CD4-positive, alpha-beta T cell treated with Interleukin-15 for 4 hours (primary cell): ENCODE measurements at regions not wholly inside any gene's neighbourhood (a gene's known extent, or its start where the extent isn't known, plus 50 kb on each side); places are given as distances from the start of the nearest gene placed in this dataset.

Source experiments
- DNase-seq: peaks from one replicate; pipeline ENCODE4 v3.0.0-alpha.2; 2020; ENCODE audit warnings: low spot score

DNA sequence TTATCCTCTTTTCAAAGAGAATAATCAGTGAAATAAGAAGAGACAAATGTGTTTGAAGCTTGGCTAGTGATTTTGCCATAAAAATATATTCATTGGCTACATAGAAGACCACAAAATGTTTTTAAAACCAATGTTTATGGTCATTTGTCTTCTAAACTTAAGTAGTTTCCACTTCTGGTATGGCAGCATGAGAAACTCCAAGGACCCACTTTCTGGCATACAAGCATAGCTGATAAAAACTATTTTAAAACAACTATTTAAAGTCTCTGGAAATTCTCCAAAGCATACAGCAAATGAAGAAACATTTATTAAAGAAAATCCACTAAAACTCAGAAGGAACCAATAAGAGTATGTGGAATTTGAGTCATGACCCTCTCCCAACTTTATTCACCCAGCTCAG lies 89.2 kb upstream of the TOMM7 start:
- DNase-seq: no peak

DNA sequence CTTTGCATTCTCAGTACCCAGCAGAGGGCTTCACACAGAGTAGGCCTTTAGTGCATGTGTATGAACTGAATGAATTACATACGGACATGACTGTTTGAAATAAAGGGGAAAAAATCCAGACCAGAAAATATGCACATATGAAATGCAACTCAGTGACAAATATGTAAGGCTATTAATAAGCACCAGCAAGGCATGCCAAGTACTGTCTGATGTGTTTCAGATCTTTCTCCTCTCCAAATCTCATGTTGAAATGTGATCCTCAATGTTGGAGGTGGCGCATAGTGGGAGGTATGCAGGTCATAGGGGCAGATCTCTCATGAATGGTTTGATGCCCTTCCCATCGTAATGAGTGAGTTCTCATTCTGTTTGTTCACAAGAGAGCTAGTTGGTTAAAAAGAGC lies 87.3 kb upstream of the TOMM7 start:
- no peak for DNase-seq

DNA sequence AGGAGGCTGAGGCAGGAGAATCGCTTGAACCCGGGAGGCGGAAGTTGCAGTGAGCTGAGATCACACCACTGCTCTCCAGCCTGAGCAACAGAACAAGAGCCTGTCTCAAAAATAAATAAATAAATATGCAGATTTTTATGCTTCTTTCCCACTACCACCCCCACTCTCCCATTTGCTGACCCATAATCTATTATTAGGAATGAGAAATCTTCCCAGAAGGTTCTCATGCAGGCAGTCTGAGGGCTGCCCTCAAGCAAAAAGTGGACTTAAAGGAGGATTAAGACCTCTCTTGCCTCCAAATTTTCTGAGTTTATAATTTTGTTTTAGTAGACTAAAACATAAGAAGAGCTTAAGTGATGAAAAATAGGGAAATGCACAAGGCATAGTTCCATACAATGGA lies 85.2 kb upstream of the TOMM7 start:
- no peak for DNase-seq

DNA sequence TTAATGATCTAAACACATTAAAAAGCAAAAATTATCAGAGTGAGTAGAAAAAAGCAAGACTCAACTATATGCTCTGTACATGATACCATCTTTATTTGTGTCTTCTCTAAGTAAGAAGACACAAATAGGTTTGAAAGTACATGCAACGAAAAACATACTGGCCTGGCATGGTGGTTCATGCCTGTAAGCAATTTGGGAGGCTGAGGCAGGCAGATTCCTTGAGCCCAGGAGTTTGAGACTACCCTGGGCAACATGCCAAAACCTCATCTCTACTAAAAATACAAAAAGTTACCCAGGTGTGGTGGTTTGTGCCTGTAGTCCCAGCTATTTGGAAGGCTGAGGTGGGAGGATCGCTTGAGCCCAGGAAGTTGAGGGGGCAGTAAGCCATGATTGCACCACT lies 78.1 kb upstream of the TOMM7 start:
- no peak for DNase-seq

DNA sequence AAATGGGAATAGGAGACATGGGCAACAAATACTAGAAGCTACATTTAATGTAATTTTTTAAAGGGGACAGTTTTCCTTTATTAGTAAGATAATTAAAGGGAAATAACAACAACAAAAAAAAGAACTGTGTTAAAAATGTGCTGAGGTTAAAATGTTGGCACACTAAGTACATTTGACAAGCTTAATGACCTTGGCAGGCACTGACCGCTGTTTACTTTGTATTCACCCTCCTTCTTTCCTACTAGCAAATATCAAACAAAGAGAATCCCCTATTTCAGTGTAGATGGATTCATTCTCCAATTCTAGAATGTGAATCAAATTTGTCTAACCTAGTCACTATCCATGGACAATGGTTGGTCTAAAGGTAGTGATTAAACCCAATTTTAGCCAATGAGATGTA lies 77.5 kb upstream of the TOMM7 start:
- DNase-seq: no peak

DNA sequence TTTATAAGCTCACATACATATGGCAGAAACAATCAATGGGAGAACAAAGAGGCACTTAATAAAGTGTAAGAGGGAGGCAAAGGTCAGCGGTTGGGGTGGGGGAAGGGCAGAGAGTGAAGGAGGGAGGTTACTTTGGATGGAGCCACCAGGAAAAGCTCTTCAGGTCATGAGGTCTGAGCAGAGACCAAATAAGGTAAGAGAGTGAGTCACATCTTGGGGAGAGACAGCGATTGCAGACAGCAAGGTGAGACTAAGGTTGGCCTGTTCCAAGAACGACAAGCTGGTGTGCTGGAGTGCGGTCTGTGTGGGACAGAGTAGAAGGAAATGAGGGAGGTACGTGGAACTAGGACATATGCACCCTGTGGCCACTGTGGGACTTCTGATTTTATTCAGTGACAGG lies 74.3 kb upstream of the TOMM7 start:
- DNase-seq: no peak

DNA sequence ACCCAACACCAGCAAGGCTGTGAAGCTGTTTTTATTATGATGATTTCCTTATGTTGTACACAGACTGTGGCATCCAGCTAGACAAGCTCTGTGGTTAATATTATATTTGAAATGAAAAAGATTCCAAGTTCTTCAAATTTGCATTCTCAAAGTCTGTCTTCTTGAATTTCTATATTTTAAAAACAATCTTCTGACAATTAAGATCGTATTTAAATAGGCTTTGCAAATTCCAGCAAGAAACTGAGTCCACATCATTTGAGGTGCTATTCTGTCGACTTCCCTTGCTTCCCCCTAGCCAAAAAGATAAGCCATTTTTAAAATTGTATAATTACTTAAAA lies 73.1 kb upstream of the TOMM7 start:
- no peak for DNase-seq

DNA sequence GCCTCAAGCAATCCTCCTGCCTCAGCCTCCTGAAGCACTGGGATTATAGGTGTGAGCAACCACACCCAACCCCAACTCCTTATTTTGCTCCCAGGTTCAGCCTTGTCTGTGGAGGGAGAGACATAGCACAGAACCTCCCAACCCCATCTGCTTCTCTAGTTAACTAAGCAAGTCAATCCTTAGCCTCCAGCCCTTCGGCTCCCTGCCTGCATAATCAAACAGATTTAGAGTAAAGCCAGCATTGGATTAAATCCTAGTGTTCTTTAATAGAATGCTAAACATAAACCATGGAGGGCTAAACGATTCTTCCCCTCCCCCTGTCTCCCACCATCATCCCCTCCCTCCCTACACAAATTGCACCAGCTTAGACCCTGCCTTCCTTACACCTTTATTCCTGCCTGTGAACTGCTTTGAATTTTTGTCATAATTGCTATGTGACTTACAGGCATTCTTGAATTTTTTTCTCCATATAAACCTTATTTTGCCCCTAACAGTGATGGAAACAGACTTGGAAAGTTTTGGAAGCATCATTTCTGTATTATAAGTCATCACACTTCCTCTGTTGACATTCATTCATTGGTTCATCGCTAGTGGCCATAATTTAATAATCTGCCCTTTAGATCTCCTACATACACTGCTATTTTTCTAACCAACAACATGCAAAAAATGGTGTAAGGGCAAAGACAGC lies 72.6 kb upstream of the TOMM7 start:
- no peak for DNase-seq

DNA sequence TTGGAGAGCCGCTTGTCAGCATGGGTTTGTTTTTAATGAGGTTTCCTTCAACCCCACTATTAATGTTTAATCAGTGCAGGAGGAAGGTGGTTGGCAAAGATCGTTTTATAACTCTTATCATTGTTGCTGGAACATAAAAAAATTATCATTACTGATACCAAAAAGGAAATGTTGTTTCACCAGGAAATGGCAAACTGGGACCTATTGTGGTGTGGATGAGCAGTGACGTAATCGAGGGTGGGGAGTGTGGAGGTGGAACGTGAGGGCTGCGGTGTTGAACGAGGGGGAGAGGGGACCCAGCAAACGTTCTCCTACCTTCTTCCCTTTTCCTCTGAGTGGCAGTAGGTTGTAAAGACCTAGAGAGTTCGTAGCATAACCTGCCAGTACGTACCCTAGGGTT lies 71.9 kb upstream of the TOMM7 start:
- DNase-seq: no peak

DNA sequence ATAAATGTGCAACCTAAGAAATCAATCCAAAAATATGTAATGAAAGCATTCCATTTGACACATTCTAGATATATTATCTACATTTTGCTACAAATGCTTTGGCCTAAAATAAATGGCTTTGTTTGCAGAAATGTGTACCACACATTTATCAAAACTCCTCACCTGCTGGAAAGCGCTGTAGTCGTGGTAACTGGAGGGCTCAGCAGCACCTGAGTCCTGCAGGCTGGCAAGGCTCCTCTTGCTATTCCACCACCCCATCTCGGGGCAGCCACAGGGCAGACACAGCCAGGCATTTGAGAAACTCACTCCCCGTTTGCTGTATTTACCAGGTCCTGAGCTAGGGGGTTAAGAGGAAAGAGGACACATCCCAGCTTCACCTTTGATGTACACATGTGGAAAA lies 68.1 kb upstream of the TOMM7 start:
- no peak for DNase-seq

DNA sequence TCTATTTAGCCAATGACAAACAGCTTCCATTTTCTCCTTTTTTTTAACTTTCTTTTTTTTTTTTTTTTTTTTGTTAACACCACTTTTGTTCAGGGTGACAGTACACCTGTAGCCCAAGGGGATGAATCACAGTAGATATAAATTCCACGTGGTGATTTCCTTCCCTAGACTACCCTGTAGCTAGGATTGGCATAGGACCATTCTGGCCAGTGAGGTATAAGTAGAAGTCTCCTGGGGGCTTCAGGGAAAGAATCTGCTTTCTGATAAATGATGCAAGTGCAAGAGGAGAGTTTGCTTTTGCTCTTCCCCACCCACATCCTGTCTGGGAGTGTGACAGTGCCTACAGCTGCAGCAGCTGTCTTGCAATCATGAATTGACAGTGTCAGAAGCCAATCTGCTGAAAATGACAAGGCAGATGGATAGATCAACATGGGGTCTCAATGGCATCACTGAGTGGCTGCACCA lies 63.2 kb upstream of the TOMM7 start:
- DNase-seq: peak; percentile 37

DNA sequence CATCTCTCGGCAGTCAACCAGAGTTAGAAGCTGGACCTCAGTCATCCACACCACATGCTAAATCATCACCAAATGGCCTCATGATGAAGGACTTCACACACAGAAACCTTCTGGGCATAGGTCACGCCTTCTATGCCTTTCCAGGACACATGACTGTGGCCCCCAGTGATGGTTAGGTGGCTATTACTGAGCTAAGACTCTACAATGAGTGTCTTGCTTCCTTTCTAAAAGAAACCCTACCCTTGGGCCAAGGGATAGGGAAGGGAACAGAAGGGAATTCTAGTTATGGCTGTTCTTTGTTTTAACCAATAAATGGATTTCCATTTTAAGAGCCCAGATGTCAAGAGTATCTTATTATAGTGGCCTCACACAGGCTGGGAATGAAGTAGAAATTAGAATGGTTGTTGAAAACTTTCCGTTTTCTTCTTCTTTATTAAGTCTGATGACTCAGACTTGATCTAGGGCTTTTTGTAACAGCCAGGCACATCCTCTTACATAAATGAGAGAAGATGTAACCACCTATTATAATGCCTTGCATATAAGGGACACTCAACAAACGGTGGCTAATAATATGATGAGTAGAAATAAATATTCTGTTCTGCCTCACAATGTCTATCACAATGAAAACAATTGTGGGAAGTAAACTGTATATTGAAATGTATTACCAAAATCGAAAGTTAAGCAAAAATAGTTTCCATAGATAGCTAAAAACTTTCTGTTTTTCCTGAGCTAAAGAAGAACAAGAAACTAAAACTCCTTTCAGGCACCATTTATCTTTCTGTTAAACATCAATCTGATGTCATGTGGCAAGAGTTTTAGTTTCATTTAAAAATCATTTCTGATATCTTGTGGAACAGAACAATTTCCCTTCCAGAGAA lies 62.5 kb upstream of the TOMM7 start:
- DNase-seq: no peak

DNA sequence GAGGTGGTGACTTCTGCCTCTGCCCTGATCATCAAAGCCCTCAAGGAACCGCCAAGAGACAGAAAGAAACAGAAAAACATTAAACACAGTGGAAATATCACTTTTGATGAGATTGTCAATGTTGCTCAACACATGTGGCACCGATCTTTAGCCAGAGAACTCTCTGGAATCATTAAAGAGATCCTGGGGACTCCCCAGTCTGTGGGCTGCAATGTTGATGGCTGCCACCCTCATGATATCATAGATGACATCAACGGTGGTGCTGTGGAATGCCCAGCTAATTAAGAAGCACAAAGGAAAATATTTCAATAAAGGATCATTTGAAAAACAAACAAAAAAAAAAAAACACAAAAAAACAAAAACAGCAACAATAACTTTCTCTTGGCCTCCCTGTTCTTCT lies 59.5 kb upstream of the TOMM7 start:
- no peak for DNase-seq

DNA sequence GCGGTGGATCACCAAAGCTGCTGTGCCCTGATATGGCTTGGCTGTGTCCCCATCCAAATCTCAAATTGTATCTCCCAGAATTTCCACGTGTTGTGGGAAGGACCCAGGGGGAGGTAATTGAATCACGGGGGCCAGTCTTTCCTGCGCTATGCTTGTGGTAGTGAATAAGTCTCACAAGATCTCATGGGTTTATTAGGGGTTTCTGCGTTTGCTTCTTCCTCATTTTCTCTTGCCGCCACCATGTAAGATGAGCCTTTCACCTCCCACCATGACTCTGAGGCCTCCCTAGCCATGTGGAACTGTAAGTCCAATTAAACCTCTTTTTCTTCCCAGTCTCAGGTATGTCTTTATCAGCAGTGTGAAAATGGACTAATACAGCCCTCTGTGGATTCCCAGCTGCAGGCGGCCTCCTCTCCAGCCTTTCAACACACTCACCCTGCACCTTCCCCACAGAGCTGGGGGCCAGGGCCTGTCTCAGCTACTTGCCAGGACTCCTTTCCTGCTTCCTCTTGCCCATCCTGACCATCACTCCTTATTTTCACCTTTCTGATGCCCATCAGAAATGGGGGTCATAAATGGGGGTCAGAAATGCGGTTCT lies 57.2 kb upstream of the TOMM7 start:
- DNase-seq: no peak

DNA sequence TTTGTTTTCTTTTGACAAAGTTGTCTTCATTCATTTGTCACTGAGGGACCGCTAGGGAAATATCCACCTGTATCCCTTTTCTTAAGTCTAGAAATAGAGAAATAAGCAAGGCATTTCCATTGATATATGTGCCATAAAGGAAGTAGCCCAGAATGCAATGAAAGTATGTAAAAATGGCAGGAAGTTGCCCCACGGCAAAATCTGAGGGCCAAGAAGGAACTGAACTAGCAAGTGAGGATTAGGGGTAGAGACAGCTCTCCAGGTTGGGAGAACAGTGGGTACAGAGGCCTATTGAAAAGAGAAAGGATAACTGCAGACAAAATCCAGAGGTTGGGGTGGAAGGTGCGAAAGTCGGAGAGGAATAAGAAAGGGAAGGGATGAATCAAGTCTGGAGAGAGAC lies 56.6 kb upstream of the TOMM7 start:
- no peak for DNase-seq

DNA sequence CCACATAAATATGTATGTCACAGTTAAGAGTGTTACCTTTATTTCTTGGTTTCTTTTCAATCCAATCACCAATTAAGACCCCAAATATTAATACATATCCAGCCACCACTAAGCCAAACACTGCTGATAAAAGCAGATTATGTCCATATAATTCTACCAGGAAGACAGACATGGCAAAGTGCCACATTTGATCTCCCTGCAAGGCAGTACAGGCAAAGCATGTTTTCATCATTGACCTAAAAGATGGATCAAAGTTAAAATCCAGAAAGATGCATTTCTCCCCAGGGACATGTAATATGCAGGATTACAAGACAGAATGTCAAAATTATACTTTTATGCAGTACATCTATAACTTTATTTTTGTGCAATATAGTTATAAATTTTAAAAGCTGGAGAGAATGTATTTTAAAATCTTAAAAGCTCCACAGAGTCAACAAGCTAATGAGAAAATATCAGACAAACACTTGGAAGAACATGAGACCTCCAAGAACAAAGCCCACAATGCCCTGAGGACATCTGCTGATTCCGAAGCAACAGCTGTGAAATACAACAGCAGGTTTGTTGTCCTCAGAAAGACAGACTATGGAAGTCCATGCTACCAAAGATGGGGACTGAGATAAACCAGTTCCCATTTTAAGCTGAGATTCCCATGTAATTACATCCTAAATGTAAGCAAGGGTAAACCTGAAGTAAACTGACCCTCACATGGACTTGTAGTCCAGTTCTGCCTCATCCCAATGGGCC lies 54.5 kb upstream of the TOMM7 start:
- DNase-seq: no peak

DNA sequence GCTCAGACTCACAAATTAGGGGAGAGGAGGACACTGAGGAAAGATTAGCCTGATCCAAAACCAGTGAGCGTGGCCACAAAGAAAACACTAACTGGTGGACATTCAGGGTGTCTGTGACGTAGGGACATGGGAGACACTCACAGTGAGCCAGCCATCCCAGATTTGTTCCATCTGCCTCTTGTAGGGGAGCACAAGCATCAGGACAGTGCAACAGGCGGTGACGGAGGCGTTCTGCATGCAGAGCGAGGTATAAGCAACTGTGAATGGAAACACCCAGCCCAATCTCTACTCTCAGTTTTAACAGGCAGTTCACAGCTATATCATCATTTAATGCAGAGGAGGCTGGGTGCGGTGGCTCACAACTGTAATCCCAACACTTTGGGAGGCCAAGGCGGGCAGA lies 52.8 kb upstream of the TOMM7 start:
- no peak for DNase-seq

DNA sequence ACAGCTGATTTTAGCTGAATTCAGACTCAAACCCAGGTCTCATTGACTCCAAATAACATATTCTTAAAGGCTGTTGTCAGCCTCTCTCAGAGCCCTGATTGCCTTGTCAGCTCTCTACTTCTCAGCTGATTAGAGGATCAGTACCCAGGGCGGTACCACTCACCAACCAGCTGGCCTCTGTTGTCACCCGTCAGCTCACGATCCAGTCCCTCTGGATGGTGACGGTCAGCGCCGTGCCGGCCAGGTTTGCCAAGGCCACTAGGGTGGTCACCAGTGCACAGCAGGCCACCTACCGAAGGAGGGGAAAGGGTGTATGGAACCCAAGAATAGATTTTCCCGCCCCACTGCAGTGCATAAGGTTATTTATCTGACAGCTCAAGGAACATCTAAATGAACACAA lies 52.3 kb upstream of the TOMM7 start:
- no peak for DNase-seq
